BLaER1 (cell line): ENCODE measurements at regions not wholly inside any gene's neighbourhood (a gene's known extent, or its start where the extent isn't known, plus 50 kb on each side); places are given as distances from the start of the nearest gene placed in this dataset.
A peak's percentile ranks its signal among the peaks of the same experiment; 100 is the strongest.
"Not testable (repeated sequence)": the region's sequence is repeated elsewhere in the genome, so short reads cannot be mapped to it uniquely, and the experiment has no call there.

Experiments
- H3K27ac ChIP-seq: shearing (Covaris generic); formaldehyde crosslinking; 2 replicates; pipeline ENCODE4 v1.8.1; 2022
- H3K27me3 ChIP-seq: shearing (Covaris generic); formaldehyde crosslinking; 2 replicates; pipeline ENCODE4 v1.8.1; 2022
- H3K36me3 ChIP-seq: shearing (Covaris generic); formaldehyde crosslinking; 2 replicates; pipeline ENCODE4 v1.8.1; 2022
- H3K4me1 ChIP-seq: shearing (Covaris generic); formaldehyde crosslinking; 2 replicates; pipeline ENCODE4 v1.8.1; 2022
- H3K4me2 ChIP-seq: shearing (Covaris generic); formaldehyde crosslinking; 2 replicates; pipeline ENCODE4 v1.8.1; 2022
- H3K4me3 ChIP-seq: shearing (Covaris generic); formaldehyde crosslinking; 2 replicates; pipeline ENCODE4 v1.8.1; 2022
- H3K9ac ChIP-seq: shearing (Covaris generic); formaldehyde crosslinking; 2 replicates; pipeline ENCODE4 v1.8.1; 2022
- H3K9me3 ChIP-seq: shearing (Covaris generic); formaldehyde crosslinking; 2 replicates; pipeline ENCODE4 v1.8.1; 2022
- H4K20me1 ChIP-seq: shearing (Covaris generic); formaldehyde crosslinking; 2 replicates; pipeline ENCODE4 v1.8.1; 2022
- Cebpa-rat ChIP-seq: shearing (Covaris generic); IDR thresholded peaks from 2 replicates; pipeline ENCODE4 v1.8.1; 2022

GRCh38 chr7:115593111-115593510, 437.5 kb downstream of the TFEC start:
- Histone ChIP-seq H4K20me1 (no peaks in the 10 kb centered on the region), H3K27me3 (no peaks in the 10 kb centered on the region), H3K4me3 (no peak overlapping the region), H3K36me3 (no peaks in the 10 kb centered on the region), H3K9ac (no peak overlapping the region), H3K4me1 (no peaks in the 10 kb centered on the region), H3K9me3 (no peaks in the 10 kb centered on the region; the same call in 1 of the 2 replicates), H3K4me2 (no peak overlapping the region), H3K27ac (no peak overlapping the region)
- no peak for TF ChIP-seq Cebpa-rat

- H3K4me2 ChIP-seq, result 0 out of 2 replicates have a peak overlapping the region, but pooled peaks have one; percentile 17
- no peak overlapping the region for H3K27ac ChIP-seq
- no peak for TF ChIP-seq Cebpa-rat
- H3K4me1 ChIP-seq, result peaks cover 7% of the 10 kb centered on the region; the same call in 1 of the 2 replicates
- H3K9ac ChIP-seq, result no peak overlapping the region
- no peak overlapping the region for H3K4me3 ChIP-seq
- no peaks in the 10 kb centered on the region for H4K20me1 ChIP-seq
- H3K9me3 ChIP-seq, result no peaks in the 10 kb centered on the region
- H3K36me3 ChIP-seq, result no peaks in the 10 kb centered on the region
- H3K27me3 ChIP-seq, result no peaks in the 10 kb centered on the region
Observed at GRCh38 chr7:115585015-115585718, 445.4 kb downstream of the TFEC start.

- Histone ChIP-seq H4K20me1 (no peaks in the 10 kb centered on the region), H3K4me1 (peaks cover 7% of the 10 kb centered on the region; the same call in 1 of the 2 replicates), H3K27me3 (no peaks in the 10 kb centered on the region), H3K27ac (no peak overlapping the region), H3K9me3 (no peaks in the 10 kb centered on the region), H3K36me3 (no peaks in the 10 kb centered on the region), H3K4me3 (no peak overlapping the region), H3K4me2 (no peak overlapping the region), H3K9ac (no peak overlapping the region)
- no peak for TF ChIP-seq Cebpa-rat
Observed at GRCh38 chr7:115582956-115583355, 447.6 kb downstream of the TFEC start.

GRCh38 chr7:115578576-115578975, 452.0 kb downstream of the TFEC start:
- H3K4me2 ChIP-seq, result no peak overlapping the region
- no peaks in the 10 kb centered on the region for H3K36me3 ChIP-seq
- no peak overlapping the region for H3K4me3 ChIP-seq
- no peaks in the 10 kb centered on the region for H4K20me1 ChIP-seq
- H3K9ac ChIP-seq, result no peak overlapping the region
- no peaks in the 10 kb centered on the region for H3K4me1 ChIP-seq
- no peaks in the 10 kb centered on the region for H3K9me3 ChIP-seq
- no peak overlapping the region for H3K27ac ChIP-seq
- TF ChIP-seq Cebpa-rat, result no peak
- H3K27me3 ChIP-seq, result no peaks in the 10 kb centered on the region

- TF ChIP-seq Cebpa-rat, result no peak
- no peak overlapping the region for H3K9ac ChIP-seq
- H4K20me1 ChIP-seq, result no peaks in the 10 kb centered on the region
- H3K27ac ChIP-seq, result no peak overlapping the region
- no peaks in the 10 kb centered on the region for H3K9me3 ChIP-seq
- H3K36me3 ChIP-seq, result no peaks in the 10 kb centered on the region
- no peaks in the 10 kb centered on the region for H3K27me3 ChIP-seq
- H3K4me2 ChIP-seq, result no peak overlapping the region
- H3K4me1 ChIP-seq, result no peaks in the 10 kb centered on the region
- no peak overlapping the region for H3K4me3 ChIP-seq
Observed at GRCh38 chr7:115574681-115575291, 455.8 kb downstream of the TFEC start.

- Histone ChIP-seq H4K20me1 (no peaks in the 10 kb centered on the region), H3K4me2 (no peak overlapping the region), H3K9me3 (no peaks in the 10 kb centered on the region), H3K27ac (no peak overlapping the region), H3K4me3 (no peak overlapping the region), H3K36me3 (no peaks in the 10 kb centered on the region), H3K9ac (no peak overlapping the region), H3K4me1 (no peaks in the 10 kb centered on the region), H3K27me3 (no peaks in the 10 kb centered on the region)
- TF ChIP-seq Cebpa-rat, result no peak
Observed at GRCh38 chr7:115572111-115572510, 458.5 kb downstream of the TFEC start.

GRCh38 chr7:115561335-115562110, 469.0 kb downstream of the TFEC start:
- Histone ChIP-seq H3K4me2 (no peak overlapping the region), H4K20me1 (no peaks in the 10 kb centered on the region), H3K27me3 (no peaks in the 10 kb centered on the region), H3K36me3 (no peaks in the 10 kb centered on the region), H3K4me1 (no peaks in the 10 kb centered on the region), H3K4me3 (no peak overlapping the region), H3K9me3 (no peaks in the 10 kb centered on the region), H3K27ac (no peak overlapping the region), H3K9ac (no peak overlapping the region)
- no peak for TF ChIP-seq Cebpa-rat

GRCh38 chr7:115559877-115560276, 470.7 kb downstream of the TFEC start:
- H3K36me3 ChIP-seq, result no peaks in the 10 kb centered on the region
- no peak overlapping the region for H3K9ac ChIP-seq
- no peak overlapping the region for H3K4me2 ChIP-seq
- no peak for TF ChIP-seq Cebpa-rat
- no peaks in the 10 kb centered on the region for H3K27me3 ChIP-seq
- H3K9me3 ChIP-seq, result no peaks in the 10 kb centered on the region
- H3K27ac ChIP-seq, result no peak overlapping the region
- no peak overlapping the region for H3K4me3 ChIP-seq
- no peaks in the 10 kb centered on the region for H3K4me1 ChIP-seq
- no peaks in the 10 kb centered on the region for H4K20me1 ChIP-seq

- no peak for TF ChIP-seq Cebpa-rat
- no peak overlapping the region for H3K4me2 ChIP-seq
- no peaks in the 10 kb centered on the region for H3K27me3 ChIP-seq
- no peaks in the 10 kb centered on the region for H3K4me1 ChIP-seq
- no peak overlapping the region for H3K27ac ChIP-seq
- no peak overlapping the region for H3K9ac ChIP-seq
- H4K20me1 ChIP-seq, result no peaks in the 10 kb centered on the region
- no peaks in the 10 kb centered on the region for H3K36me3 ChIP-seq
- no peak overlapping the region for H3K4me3 ChIP-seq
- no peaks in the 10 kb centered on the region for H3K9me3 ChIP-seq
Observed at GRCh38 chr7:115558161-115558560, 472.4 kb downstream of the TFEC start.

GRCh38 chr7:115557296-115557695, 473.3 kb downstream of the TFEC start:
- not testable (repeated sequence) for H3K27me3 ChIP-seq, H3K4me2 ChIP-seq, H3K27ac ChIP-seq, H3K36me3 ChIP-seq, H3K4me3 ChIP-seq, H4K20me1 ChIP-seq, H3K4me1 ChIP-seq, H3K9ac ChIP-seq, H3K9me3 ChIP-seq
